AG20443 (cell line): ENCODE measurements at regions not wholly inside any gene's neighbourhood (a gene's known extent, or its start where the extent isn't known, plus 50 kb on each side); places are given as distances from the start of the nearest gene placed in this dataset.

Source experiments
- DNase-seq: peaks from one replicate; pipeline ENCODE4 v3.0.0; 2012; ENCODE audit warnings: low spot score, mixed read lengths

- DNase-seq, result no peak
Observed at GRCh38 chr10:70939441-70940003, 51.2 kb upstream of the PCBD1 start.

DNA sequence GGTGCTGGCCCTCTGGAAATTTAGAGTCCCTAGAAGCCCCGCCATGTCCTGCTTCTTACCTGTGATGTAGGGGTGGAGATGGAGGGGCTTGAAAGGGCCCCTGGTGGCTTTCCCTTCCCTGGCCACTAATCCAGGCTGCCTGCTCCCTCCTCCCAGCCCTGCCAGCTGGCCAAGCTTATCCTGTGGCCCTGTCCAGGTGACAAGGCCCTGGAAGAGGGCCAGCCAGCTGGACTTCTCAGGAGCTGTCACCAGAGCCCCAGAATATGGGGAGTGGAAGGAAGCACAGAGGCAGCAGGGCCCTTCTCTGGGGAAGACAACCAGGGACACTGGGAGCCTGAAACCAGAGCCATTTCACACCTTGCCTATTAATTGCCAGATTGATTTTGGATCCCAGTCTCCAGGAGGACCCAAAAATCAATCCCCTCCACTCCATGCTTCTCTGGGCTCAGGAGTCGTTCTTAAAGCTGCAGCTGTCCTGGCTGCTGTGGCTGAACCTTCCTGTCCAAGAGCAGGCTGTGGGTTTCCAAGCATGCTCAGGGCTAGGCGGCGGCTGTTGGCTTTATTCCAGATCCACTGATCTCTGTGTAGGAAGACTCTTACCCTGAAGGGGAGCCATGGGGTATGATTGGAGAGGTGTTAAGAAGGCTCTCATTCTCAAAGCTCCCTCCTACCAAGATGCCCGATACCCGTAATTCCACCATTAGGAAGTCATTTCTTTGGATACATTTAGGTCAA is 52.6 kb upstream of the PCBD1 start:
- DNase-seq, result peak; percentile 40

GRCh38 chr10:70942125-70942524 is 53.8 kb upstream of the PCBD1 start:
- DNase-seq, result no peak

DNA sequence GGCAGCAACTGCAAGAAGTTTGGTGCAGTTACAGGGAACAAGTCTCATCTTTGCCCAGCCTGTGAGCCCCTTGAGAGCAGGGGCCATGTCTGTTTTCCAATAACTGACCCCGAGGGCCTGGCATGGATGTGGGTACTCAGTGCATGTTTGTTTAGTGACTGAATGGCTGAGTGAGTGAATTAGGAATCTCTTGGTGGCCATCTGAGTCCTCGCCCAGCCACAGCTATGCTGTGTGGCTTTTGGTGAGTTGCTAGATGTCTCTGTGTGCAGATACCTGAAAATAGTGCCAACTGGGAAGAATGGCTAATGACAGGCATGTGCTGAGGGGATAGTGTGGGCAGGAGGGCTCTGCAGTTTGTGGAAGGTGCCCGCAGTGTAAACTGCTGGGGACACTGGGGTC is 54.4 kb upstream of the PCBD1 start:
- no peak for DNase-seq

GRCh38 chr10:70943249-70943648 is 54.9 kb upstream of the PCBD1 start:
- no peak for DNase-seq

DNA sequence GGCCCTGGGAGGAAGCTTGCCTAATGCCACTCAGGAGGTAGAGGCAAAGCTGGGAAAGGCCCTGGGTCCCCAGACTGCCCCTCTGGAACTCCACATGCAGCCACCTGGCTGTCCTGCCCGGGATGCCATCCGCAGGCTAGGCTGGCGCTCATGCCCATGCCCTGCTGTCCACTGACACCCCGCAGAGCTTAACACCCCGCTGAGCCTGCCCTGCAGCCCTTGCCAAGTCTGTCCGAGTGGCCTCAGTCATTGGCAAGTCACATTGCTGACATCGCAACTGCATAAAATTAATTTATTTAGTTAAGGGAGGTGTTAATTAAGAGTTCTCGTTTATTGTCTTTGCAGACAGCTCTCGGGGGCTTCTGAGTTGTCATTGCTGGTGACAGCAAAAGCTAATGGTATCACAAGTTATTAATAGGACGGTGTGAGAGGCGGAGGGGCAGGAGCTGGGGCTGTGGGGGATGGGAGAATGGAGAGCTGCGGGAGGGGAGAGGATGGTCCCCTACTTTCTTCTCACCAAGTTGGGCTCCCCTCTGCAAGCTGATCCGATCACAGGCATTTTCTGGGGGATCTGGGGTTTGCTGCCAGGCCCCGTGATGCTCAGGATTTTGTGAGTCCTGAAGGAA is 55.6 kb upstream of the PCBD1 start:
- DNase-seq, result no peak

GRCh38 chr10:70950037-70950436 is 61.7 kb upstream of the PCBD1 start:
- DNase-seq, result no peak

DNA sequence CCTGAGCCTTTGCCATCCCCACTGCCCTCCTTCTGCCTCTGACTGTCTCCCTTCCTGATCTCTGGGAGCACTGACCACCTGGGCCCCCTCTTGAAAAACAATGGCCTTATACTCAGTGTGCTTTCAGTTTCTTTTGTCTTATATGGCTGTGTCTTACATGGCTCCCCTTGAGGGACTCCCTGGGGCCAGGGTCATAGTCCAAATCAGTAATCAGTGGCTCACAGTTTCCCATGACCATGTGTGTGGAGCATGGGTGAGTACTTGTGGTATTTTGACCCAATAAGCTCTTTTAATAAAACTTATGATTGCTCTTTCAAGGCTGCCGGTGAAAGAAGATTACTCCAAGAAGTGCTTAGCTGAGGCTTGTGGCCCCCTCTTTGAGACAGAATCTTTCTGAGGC is 62.4 kb upstream of the PCBD1 start:
- no peak for DNase-seq

GRCh38 chr10:70952401-70952800 is 64.0 kb upstream of the PCBD1 start:
- DNase-seq, result no peak

DNA sequence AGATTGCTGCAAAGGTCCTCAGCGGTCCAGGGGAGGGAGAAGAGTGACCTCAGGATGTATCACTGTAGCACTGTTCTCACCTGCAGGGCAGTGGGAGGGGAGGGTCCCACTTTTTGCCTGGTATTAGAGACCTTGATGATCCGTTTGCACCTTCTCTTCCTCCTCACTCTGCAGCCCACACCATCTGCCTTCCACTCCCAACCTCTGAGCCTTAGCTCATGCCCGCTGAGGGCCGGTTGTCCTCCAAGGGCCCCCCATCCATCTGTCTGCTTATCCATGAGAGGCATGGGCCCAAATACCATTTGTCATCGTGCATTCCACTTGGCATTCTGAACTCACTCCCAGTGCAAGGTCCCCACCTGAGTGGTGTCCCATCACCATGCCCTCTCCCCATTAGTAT is 64.6 kb upstream of the PCBD1 start:
- DNase-seq, result no peak

- no peak for DNase-seq
Observed at GRCh38 chr10:70954381-70955176, 66.2 kb upstream of the PCBD1 start.

DNA sequence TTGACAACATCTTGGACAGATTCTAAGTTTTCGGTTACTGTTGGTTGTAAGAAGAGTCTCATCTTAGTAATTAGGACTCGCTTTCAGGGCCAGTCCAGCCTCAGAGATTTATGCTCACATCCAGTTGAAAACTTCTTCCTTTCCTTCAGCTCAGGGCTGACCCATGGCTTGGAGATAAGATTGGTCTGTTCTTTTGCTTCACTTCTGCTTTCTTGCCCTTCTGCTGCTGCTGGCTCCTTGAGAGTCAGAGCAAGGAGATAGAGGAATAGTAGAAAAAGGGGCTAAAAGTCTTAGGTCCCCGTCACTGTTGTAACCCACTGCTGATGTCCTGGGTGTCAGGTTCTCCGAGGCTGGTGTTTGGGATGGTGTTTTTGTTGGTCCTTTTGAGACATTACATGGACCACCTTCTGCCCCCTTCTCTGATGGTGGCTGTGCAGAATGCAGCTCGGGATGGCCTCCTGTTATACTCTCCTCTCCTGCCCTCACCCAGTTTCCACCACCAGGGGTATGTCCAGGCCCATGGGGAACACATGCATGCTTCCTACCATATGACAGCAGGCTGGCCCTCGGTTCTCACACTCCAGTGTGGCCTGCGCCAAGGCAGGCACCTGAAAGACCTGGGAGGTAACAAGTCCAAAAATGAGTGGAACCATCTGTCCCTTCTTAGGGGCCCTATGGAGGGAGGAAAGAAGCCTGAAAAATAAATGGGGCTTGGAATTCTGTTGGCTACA is 67.8 kb upstream of the PCBD1 start:
- DNase-seq, result no peak

DNA sequence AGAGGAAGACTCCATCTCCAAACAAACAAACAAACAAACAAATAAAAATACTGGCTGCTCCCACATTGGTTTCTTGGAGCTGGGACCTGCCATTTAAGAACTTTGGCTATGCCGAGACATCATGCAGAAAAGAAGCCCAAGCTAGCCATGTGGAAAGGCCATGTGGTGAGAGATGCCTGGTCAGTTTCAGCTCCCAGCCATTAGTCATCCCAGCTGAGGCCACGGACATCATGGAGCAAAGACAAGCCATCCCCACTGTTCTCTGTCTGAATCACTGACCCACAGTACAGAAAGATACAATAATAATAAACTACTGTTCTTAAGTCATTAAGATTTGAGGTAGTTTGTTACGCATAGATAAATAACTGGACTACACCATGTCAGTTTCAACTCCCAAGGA is 70.0 kb upstream of the PCBD1 start:
- DNase-seq, result no peak

GRCh38 chr10:70960316-70960715 is 72.0 kb upstream of the PCBD1 start:
- no peak for DNase-seq

GRCh38 chr10:70960783-70961570 is 72.6 kb upstream of the PCBD1 start:
- no peak for DNase-seq

- DNase-seq, result no peak
Observed at GRCh38 chr10:70962686-70963085, 74.3 kb upstream of the PCBD1 start.

DNA sequence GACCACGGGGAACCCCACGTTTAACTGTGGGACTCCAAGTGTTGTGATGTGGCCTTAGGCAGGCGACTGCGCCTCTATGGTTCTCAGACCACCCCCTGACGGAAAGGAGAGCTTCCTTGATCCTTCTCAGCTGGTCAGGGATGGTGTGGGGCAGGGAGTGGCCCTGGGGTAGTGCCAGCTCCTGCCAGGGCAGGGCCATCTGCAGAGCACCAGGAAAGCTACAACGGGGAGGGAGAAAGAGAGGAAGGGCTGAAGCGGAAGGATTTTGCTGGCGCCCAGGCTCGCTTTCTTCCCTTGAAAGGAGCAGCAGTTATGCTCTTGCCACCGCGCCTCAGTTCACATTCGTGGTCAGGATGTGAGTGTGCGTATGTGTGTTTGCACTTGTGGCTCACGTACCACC is 74.9 kb upstream of the PCBD1 start:
- DNase-seq, result no peak

- no peak for DNase-seq
Observed at GRCh38 chr10:70964245-70964644, 75.9 kb upstream of the PCBD1 start.

GRCh38 chr10:70964881-70965280 is 76.5 kb upstream of the PCBD1 start:
- DNase-seq, result no peak

GRCh38 chr10:70965566-70965965 is 77.2 kb upstream of the PCBD1 start:
- DNase-seq, result no peak
